ENCODE measurements at regions not wholly inside any gene's neighbourhood (a gene's known extent, or its start where the extent isn't known, plus 50 kb on each side); places are given as distances from the start of the nearest gene placed in this dataset.
A peak's percentile ranks its signal among the peaks of the same experiment; 100 is the strongest.

DNA sequence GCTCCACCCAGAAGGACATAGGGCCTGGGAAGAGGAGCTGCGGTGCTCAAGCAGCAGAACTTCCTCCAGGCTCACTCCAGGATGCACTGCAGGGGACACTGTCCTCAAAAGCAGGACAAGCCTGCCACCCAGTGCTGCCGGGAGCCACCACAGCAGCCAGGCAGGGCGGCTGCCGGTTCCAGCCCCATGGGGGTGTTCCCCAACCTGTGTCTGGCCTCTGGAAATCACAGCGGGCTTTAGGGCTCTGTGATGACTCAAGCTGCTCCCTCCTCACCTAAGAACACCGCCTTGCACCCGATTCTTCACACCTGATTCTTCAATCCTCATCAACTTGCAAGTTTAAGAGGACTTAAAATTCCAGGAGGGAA lies 71.9 kb upstream of the SLC6A11 start:
- DNase-seq (ENCODE audit: low spot score) (peak; percentile 6), ATAC-seq (peak; percentile 97), FAIRE-seq (no peak)
- Histone ChIP-seq H3K9ac (ENCODE audit: insufficient read depth, low read depth, low read length) (no peak overlapping the region), H4K20me1 (ENCODE audit: insufficient read depth, low read length) (no peaks in the 10 kb centered on the region; the same call in 1 of the 2 replicates), H3K4me3 (replicated peaks in 1 of 3; ENCODE audit: insufficient read depth in 1 of 3, low read depth in 2 of 3, low read length in 3 of 3) (no peak overlapping the region), H3K4me2 (ENCODE audit: low read depth, low read length) (no peak overlapping the region), H3K9me3 (ENCODE audit: low read length) (no peaks in the 10 kb centered on the region), H3K4me1 (ENCODE audit: insufficient read depth, low read length) (no peaks in the 10 kb centered on the region), H3K79me2 (ENCODE audit: insufficient read depth, low read length) (no peaks in the 10 kb centered on the region), H3K27ac (ENCODE audit: extremely low read length, insufficient read depth, low read length) (no peak overlapping the region), H2AFZ (ENCODE audit: low read length) (no peak overlapping the region), H3K36me3 (replicated peaks in 1 of 2; ENCODE audit: control insufficient read depth in 1 of 2, insufficient read depth in 2 of 2, low read length in 2 of 2) (no peaks in the 10 kb centered on the region), H3K27me3 (ENCODE audit: control insufficient read depth in 1 of 2, insufficient read depth in 2 of 2, low read length in 2 of 2) (no peaks in the 10 kb centered on the region)
- in situ Hi-C loops (cut with HindIII; ENCODE audit: extremely low pct_ligation_motif_present, low pct_unique_long_range_greater_than_20kb) (no loop called here), intact Hi-C loops (cut with micrococcal nuclease; ENCODE audit: unreplicated experiment) (no loop called here)
- ChIA-PET POLR2A (no interaction called here), CTCF (ENCODE audit: low intra/inter-chr PET ratio, low total read pairs) (no interaction called here)
- BruUV-seq (replicated peaks) = no TSS peak
- TF ChIP-seq ZNF224 (CRISPR knock-in tag; IDR thresholded peaks at IDR 0.05) (no peak), STAG1 (CRISPR knock-in tag; IDR thresholded peaks at IDR 0.05) (peak; percentile 81), RAD21 (CRISPR knock-in tag; IDR thresholded peaks at IDR 0.05) (0 out of 2 replicates have a peak, but pooled peaks have one; percentile 35), CTCF (CRISPR knock-in tag; IDR thresholded peaks at IDR 0.05) (peak; percentile 77)
- 3% methylated on average over 5 of the region's 7 CpGs for WGBS (ENCODE audit: low lambda C conversion rate)

- Histone ChIP-seq H3K4me1 (ENCODE audit: insufficient read depth, low read length) (no peaks in the 10 kb centered on the region), H3K9me3 (ENCODE audit: low read length) (no peaks in the 10 kb centered on the region), H3K9ac (ENCODE audit: insufficient read depth, low read depth, low read length) (no peak overlapping the region), H3K79me2 (ENCODE audit: insufficient read depth, low read length) (no peaks in the 10 kb centered on the region), H3K36me3 (replicated peaks in 1 of 2; ENCODE audit: control insufficient read depth in 1 of 2, insufficient read depth in 2 of 2, low read length in 2 of 2) (no peaks in the 10 kb centered on the region), H4K20me1 (ENCODE audit: insufficient read depth, low read length) (no peaks in the 10 kb centered on the region), H3K4me3 (replicated peaks in 1 of 3; ENCODE audit: insufficient read depth in 1 of 3, low read depth in 2 of 3, low read length in 3 of 3) (no peak overlapping the region), H3K27me3 (ENCODE audit: control insufficient read depth in 1 of 2, insufficient read depth in 2 of 2, low read length in 2 of 2) (no peaks in the 10 kb centered on the region), H3K4me2 (ENCODE audit: low read depth, low read length) (no peak overlapping the region), H2AFZ (ENCODE audit: low read length) (no peak overlapping the region), H3K27ac (ENCODE audit: extremely low read length, insufficient read depth, low read length) (no peak overlapping the region)
- no TSS peak for BruUV-seq (replicated peaks)
- in situ Hi-C loops (cut with HindIII; ENCODE audit: extremely low pct_ligation_motif_present, low pct_unique_long_range_greater_than_20kb) (no loop called here), intact Hi-C loops (cut with micrococcal nuclease; ENCODE audit: unreplicated experiment) (no loop called here)
- ChIA-PET POLR2A (no interaction called here), CTCF (ENCODE audit: low intra/inter-chr PET ratio, low total read pairs) (no interaction called here)
- no peak for FAIRE-seq
- DNase-seq (ENCODE audit: low spot score) = no peak
- no peak for ATAC-seq
- TF ChIP-seq ZNF878 (CRISPR knock-in tag; IDR thresholded peaks at IDR 0.05) = no peak
- TF ChIP-seq ZC3H13 (CRISPR knock-in tag; IDR thresholded peaks at IDR 0.05) = no peak
- no peak for TF ChIP-seq PITX1 (CRISPR knock-in tag; IDR thresholded peaks at IDR 0.05)
- TF ChIP-seq ATF7 (IDR thresholded peaks at IDR 0.05) = no peak
- no peak for TF ChIP-seq ATF7 (CRISPR knock-in tag; IDR thresholded peaks at IDR 0.05)
- no peak for TF ChIP-seq E2F5 (CRISPR knock-in tag; conservative IDR thresholded peaks at IDR 0.05)
- no peak for TF ChIP-seq ZNF703 (CRISPR knock-in tag; IDR thresholded peaks at IDR 0.05; ENCODE audit: borderline replicate concordance)
- TF ChIP-seq GPN1 (CRISPR knock-in tag; IDR thresholded peaks at IDR 0.05; ENCODE audit: borderline replicate concordance) = no peak
- TF ChIP-seq ZKSCAN8 (CRISPR knock-in tag; IDR thresholded peaks at IDR 0.05; ENCODE audit: borderline replicate concordance) = no peak
- TF ChIP-seq MXD4 (CRISPR knock-in tag; IDR thresholded peaks at IDR 0.05) = no peak
- no peak for TF ChIP-seq POGZ (CRISPR knock-in tag; IDR thresholded peaks at IDR 0.05)
- TF ChIP-seq MED1 (CRISPR knock-in tag; IDR thresholded peaks at IDR 0.05) = no peak
- TF ChIP-seq NR2F6 (IDR thresholded peaks at IDR 0.05) = no peak
- TF ChIP-seq NR2F6 (CRISPR knock-in tag; IDR thresholded peaks at IDR 0.05) = no peak
- no peak for TF ChIP-seq ZNF776 (CRISPR knock-in tag; IDR thresholded peaks at IDR 0.05)
Measured at GRCh38 chr3:10745392-10745791, 70.6 kb upstream of the SLC6A11 start.

Data from HepG2 (cell line).